Left lung (tissue), 4 donors: ENCODE measurements at regions not wholly inside any gene's neighbourhood (a gene's known extent, or its start where the extent isn't known, plus 50 kb on each side); places are given as distances from the start of the nearest gene placed in this dataset.

Experiments
- ATAC-seq: fragments of 200-7000 bp; cut with Tn5 transposase; one replicate; pipeline ENCODE4 v1.9.1; 2020; ENCODE audit warnings: moderate library complexity
- DNase-seq, 4 donors: peaks; one replicate each; pipeline ENCODE4 v3.0.0-alpha.2; 2013 to 2020
- H3K27ac ChIP-seq, 2 donors: fragments of 200-600 bp; sonication (generic) in 1 of 2; one replicate each; pipeline versions ENCODE4 v1.5.0 to v1.8.0; 2020 to 2021
- H3K27me3 ChIP-seq, 2 donors: fragments of 200-600 bp; sonication (generic) in 1 of 2; one replicate each; pipeline versions ENCODE4 v1.5.0 to v1.8.0; 2020 to 2021
- H3K36me3 ChIP-seq, 2 donors: fragments of 200-600 bp; sonication (generic) in 1 of 2; one replicate each; pipeline versions ENCODE4 v1.5.0 to v1.8.0; 2020 to 2021
- H3K4me1 ChIP-seq, 2 donors: fragments of 200-600 bp; one replicate each; pipeline ENCODE4 v1.8.0; 2021
- H3K4me3 ChIP-seq, 2 donors: fragments of 200-600 bp; sonication (generic) in 1 of 2; one replicate each; pipeline versions ENCODE4 v1.5.0 to v1.8.0; 2020 to 2021; ENCODE audit warnings: mild to moderate bottlenecking in 1 of 2
- H3K9me3 ChIP-seq, 2 donors: fragments of 200-600 bp; sonication (generic) in 1 of 2; one replicate each; pipeline versions ENCODE4 v1.5.0 to v1.8.0; 2020 to 2021
- intact Hi-C, 2 donors: fragments of 100-400 bp; cut with DNase I; formaldehyde crosslinking; loops; one replicate each; pipeline versions ENCODE4 v1.11.2 to v1.14.2; 2022
- TF ChIP-seq, protein P1 (sequence below), 2 donors: fragments of 200-600 bp; sonication (generic) in 1 of 2; IDR thresholded peaks; one replicate each; pipeline versions ENCODE4 v1.5.0 to v1.8.0; 2021; ENCODE audit warnings: antibody characterized with exemption in 2 of 2
- donor health status: DM: no; HTN: yes; CAD: no.
- donor health status: DM: no; HTN: no; CAD: no.

DNA sequence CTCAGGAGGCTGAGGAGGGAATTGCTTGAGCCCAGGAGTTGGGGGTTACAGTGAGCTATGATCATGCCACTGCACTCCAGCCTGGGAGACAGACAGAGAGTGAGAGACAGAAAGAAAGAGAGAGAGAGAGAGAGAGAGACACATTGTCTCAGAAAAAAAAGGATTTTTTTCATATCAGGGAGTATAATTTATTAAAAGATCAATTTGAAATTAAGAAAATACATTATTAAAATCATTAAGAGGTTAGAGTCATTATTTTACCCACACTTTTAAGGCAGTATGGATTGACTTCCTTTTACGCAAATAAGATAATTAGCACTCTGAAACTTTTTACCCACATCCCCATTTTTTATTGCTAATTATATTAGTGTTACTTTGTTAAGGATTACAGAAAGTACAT, 804.3 kb downstream of the CDH11 start:
- TF ChIP-seq, protein P1, sequence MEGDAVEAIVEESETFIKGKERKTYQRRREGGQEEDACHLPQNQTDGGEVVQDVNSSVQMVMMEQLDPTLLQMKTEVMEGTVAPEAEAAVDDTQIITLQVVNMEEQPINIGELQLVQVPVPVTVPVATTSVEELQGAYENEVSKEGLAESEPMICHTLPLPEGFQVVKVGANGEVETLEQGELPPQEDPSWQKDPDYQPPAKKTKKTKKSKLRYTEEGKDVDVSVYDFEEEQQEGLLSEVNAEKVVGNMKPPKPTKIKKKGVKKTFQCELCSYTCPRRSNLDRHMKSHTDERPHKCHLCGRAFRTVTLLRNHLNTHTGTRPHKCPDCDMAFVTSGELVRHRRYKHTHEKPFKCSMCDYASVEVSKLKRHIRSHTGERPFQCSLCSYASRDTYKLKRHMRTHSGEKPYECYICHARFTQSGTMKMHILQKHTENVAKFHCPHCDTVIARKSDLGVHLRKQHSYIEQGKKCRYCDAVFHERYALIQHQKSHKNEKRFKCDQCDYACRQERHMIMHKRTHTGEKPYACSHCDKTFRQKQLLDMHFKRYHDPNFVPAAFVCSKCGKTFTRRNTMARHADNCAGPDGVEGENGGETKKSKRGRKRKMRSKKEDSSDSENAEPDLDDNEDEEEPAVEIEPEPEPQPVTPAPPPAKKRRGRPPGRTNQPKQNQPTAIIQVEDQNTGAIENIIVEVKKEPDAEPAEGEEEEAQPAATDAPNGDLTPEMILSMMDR (IDR thresholded peaks at IDR 0.05), result no peak
- Histone ChIP-seq H3K27ac (no peak overlapping the region), H3K27me3 (no peaks in the 10 kb centered on the region), H3K4me3 (no peak overlapping the region), H3K36me3 (no peaks in the 10 kb centered on the region), H3K9me3 (no peaks in the 10 kb centered on the region), H3K4me1 (no peaks in the 10 kb centered on the region)
- ATAC-seq (no peak), DNase-seq (no peak)
- intact Hi-C loops, result no loop called here

DNA sequence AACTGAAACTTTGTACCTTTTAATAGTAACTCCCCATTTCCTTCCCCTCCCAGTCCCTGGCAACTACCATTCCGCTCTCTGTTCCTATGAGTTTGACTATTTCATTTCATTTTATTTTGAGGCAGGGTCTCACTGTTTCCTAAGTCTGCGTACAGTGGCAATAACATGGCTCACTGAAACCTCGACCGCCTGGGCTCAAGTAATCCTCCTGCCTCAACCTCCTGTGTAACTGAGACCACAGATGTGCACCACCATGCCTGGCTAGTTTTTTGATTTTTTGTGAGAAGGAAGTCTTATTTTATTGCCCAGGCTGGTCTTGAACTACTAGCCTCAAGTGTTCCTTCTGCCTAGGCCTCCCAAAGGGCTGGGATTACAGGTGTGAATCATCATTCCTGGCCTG, 808.1 kb downstream of the CDH11 start:
- Histone ChIP-seq H3K36me3 (no peaks in the 10 kb centered on the region), H3K9me3 (peaks cover 0 to 4% of the 10 kb centered on the region in 2 donors), H3K4me1 (no peaks in the 10 kb centered on the region), H3K27me3 (no peaks in the 10 kb centered on the region), H3K4me3 (no peak overlapping the region), H3K27ac (no peak overlapping the region)
- ATAC-seq (no peak), DNase-seq (no peak)
- TF ChIP-seq, protein P1 (IDR thresholded peaks at IDR 0.05), result no peak
- intact Hi-C loops, result no loop called here

DNA sequence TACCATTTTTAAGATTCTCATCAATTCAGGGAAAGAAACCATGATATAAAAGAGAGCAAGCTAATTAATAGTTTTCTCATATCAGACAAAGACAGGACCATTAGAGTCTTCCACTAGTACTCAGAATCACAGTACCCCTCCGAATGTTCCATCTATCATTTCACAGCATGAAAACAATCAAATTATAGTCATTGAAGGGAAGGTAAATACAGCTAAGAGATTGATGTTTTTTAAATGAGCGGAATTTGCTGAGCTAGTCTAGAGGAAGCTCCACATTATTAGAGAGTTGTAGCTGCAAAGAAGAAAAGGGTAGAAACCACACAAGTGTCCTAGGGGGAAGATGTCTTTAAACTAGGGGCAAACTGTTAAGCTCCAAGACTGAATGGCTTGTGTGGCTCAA, 808.9 kb downstream of the CDH11 start:
- Histone ChIP-seq H3K27me3 (no peaks in the 10 kb centered on the region), H3K4me3 (no peak overlapping the region), H3K27ac (no peak overlapping the region), H3K36me3 (no peaks in the 10 kb centered on the region), H3K4me1 (no peaks in the 10 kb centered on the region), H3K9me3 (peaks cover 0 to 5% of the 10 kb centered on the region in 2 donors)
- TF ChIP-seq, protein P1 (IDR thresholded peaks at IDR 0.05), result no peak
- DNase-seq (no peak), ATAC-seq (no peak)
- intact Hi-C loops, result no loop called here

DNA sequence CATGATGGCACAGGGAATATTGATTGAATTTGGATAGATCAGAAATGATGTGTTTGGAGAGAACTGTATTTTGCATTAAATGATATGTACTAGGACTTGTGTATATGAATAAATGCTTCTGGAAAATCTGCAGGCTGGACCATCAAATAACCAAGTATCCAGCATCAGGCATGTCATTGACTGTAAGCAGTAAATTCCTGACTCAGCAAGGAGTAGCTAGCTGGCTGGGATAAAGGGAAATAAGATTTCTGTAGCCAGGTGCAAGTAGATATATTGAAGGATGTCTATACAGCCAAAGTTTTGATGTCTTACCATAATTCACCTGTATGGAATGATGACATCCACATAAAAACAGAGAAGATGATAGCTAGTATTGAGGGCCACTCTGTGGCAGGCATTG, 809.6 kb downstream of the CDH11 start:
- DNase-seq (no peak), ATAC-seq (no peak)
- H3K36me3 ChIP-seq, result no peaks in the 10 kb centered on the region
- intact Hi-C loops, result no loop called here
- no peaks in the 10 kb centered on the region for H3K4me1 ChIP-seq
- no peaks in the 10 kb centered on the region for H3K27me3 ChIP-seq
- peaks cover 0 to 6% of the 10 kb centered on the region in 2 donors for H3K9me3 ChIP-seq
- H3K27ac ChIP-seq, result no peak overlapping the region
- TF ChIP-seq, protein P1 (IDR thresholded peaks at IDR 0.05), result no peak
- no peak overlapping the region for H3K4me3 ChIP-seq

DNA sequence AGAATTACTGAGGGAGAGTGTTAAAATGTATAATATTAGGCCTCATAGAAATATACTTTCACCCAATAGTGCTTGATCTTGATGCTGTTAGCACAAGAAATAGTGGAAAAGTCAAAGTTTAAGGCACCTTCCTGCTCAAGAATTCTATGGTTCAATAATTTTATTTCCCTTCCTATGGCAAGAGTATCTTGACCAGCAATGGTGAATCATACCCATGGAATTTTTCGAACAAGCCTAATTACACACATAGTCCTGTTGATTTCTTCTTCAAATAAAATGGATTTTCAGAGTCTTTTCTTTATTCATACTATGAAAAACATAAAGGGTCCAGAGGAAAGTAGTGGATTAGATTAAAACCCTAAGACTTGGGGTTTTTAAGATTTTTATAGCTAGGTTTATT, 810.6 kb downstream of the CDH11 start:
- Histone ChIP-seq H3K4me1 (no peaks in the 10 kb centered on the region), H3K4me3 (no peak overlapping the region), H3K9me3 (peaks cover 0 to 6% of the 10 kb centered on the region in 2 donors), H3K27ac (no peak overlapping the region), H3K36me3 (no peaks in the 10 kb centered on the region), H3K27me3 (no peaks in the 10 kb centered on the region)
- TF ChIP-seq, protein P1 (IDR thresholded peaks at IDR 0.05), result no peak
- ATAC-seq, result no peak
- no peak for DNase-seq
- intact Hi-C loops, result no loop called here
